ENCODE measurements at regions not wholly inside any gene's neighbourhood (a gene's known extent, or its start where the extent isn't known, plus 50 kb on each side); places are given as distances from the start of the nearest gene placed in this dataset.
A peak's percentile ranks its signal among the peaks of the same experiment; 100 is the strongest.

GRCh38 chr6:105649192-105649591, 246.3 kb upstream of the PREP start:
- no peak for DNase-seq (ENCODE audit: low spot score)

DNA sequence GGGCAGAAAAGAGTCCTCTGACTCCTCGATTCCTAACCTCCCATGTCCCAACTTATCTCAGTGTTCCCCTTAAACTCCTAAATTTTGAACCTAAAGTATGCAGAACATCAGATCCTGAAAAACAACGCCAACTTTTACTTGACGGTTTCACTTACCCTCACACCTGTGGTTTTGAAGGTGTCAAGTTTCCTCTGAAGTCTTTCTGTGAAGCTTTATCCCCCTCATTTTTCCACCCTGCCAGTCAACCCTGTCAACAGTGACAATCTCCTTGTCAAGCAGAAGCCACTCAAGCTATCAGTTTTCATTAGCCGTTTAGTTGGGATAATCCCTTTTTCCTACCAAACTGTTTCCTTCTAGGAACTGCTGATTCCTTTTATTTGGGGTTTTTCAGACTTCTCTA, 245.4 kb upstream of the PREP start:
- DNase-seq (ENCODE audit: low spot score): no peak

GRCh38 chr6:105646391-105646867, 243.5 kb upstream of the PREP start:
- DNase-seq (ENCODE audit: low spot score): no peak

GRCh38 chr6:105645958-105646357, 243.1 kb upstream of the PREP start:
- no peak for DNase-seq (ENCODE audit: low spot score)

GRCh38 chr6:105645156-105645555, 242.3 kb upstream of the PREP start:
- no peak for DNase-seq (ENCODE audit: low spot score)

DNA sequence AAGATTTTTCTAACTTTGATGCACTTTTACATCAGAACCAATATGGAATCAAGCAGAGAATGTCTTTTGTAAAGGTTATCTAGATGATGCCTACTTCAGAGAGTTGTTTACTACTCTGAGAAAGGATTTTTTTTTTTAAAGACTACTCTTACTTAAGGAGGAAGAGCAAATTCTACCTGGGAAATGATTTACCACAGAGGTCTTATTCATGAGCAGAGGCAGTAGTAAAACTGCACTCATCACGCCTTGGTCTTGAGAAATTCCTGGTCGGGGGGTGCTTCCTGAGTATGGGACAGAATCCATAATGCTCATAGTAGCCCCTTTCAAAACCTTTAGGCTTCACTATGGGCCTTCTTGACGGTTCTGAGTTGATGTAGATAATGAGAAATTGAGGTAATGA, 241.8 kb upstream of the PREP start:
- DNase-seq (ENCODE audit: low spot score): no peak

DNA sequence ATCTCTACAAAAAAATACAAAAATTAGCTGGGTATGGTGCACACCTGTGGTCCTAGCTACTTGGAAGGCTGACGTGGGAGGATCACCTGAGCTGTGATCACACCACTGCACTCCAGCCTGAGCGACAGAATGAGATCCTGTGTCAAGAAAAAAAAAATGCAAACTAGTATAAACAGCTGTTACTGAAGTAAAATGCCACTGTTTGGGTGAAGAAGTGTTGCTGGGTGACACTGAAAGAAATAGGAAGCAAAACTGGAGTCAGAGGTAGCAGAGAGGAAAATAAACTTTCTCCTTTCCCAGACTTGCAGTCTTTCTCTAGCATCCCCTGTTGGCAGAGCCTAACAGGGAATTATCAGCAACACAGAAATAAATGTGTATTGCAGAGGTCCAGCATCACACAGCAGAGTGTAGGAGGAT, 241.2 kb upstream of the PREP start:
- no peak for DNase-seq (ENCODE audit: low spot score)

- no peak for DNase-seq (ENCODE audit: low spot score)
These were observed 239.8 kb upstream of the PREP start for GRCh38 chr6:105642708-105643107.

- DNase-seq (ENCODE audit: low spot score): no peak
These were observed 238.6 kb upstream of the PREP start for GRCh38 chr6:105641504-105641903.

- DNase-seq (ENCODE audit: low spot score): no peak
These were observed 236.2 kb upstream of the PREP start for GRCh38 chr6:105639124-105639523.

DNA sequence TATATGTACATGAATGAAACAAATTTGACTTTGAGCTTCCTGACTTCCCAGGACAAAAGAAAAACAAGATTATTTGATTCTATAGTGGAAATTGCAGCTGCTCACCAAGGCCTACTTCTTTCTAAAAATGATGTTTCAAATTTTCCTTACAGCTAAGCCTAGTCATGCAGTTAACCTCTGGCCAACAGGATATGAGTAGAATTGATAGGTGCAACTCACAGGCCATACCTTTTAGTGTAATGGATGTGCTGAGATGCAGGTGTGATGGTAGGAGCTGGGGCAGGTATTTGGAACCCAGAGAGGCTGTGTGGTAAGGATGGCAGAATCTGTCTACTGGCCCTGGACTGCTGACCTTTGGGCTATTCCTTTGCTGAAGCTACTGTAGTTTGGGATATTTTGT, 230.9 kb upstream of the PREP start:
- no peak for DNase-seq (ENCODE audit: low spot score)

DNA sequence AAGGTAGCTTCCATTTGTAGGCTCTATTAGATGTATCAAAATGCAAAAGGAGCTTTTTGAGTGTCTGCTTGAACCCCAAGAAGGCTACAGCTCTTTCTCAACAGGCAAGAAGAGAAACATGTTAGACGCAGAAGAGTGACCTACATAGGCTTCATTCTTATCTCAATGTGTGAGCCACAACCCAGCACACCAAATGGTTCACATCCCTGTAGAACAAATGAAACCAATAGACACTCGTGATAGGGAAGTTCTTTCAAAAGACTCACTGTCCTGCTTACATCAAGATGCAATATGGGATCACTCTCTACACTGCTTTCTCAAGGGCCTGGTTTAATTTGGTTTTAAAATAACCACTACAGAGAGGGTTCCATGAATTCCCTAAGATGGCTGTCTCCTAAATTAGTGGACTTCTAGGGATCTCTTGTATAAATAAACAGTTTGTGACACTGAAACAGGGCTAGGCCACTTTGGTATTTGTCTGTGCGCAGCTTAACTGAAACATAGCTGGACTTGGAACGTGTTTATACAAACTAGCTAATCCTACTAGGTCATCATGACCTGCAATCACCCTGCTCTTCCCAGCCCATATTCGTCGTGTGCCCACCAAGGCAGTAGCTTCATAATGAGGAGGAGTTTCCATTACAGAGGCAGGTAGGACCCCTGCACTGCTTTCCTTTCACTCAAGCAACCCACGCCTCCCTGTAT, 225.4 kb upstream of the PREP start:
- no peak for DNase-seq (ENCODE audit: low spot score)

DNA sequence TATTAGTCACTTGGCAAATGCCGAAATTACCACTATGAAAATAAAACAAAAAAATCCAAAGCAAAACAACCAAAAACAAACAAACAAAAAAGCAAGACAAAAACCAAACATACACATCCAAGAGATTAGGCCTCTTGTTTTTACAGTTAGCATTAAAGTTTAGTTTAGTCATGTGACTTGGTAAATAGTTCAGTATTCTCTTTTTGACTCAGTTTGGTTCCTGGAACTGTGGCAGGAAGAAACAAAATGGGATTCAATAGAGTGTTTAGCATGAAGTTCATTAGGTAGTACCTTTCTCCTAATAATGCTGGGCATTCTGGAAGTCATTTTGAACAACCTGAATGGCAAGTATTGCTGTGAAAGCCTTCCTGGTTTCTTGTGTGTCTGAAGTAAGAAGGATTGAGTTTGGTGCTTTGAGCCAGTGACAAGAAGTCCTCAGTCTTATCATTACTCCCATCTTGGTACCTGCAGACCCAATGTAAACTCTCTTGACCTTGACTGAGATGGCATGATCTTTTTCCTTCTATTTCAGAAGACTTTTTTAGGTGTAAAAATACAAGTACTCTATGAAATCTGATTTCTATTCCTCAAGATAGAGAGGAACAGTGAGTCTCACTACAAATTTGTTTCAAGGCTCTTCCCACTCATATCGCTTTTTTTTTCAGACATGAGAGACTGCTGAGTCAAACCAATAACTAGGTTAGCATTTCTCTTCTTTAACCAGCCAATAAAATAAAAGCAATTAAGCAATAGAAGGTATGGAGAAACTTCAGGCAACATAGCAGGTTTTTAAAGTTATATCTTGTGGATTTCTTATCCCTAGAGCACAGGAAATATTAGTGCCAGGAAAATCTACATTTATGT, 223.6 kb upstream of the PREP start:
- DNase-seq (ENCODE audit: low spot score): peak; percentile 40

DNA sequence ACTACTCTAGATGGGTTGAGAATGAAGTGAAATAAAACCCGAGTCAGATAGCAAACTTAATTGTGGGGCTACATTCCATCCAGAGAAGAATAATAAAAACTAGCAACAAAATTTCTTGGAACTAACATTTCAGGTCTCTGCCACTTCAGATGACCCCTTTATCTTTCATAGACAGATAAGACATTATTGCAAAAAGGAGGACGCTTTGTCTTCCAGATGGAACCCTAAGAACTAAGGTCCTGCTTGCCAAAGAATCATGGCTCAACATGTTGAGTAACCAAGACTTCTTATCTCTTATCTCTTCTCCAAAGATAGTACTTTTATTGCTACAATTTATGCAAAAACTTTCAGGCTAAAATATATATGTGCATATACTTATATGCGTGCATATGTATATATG, 221.1 kb upstream of the PREP start:
- DNase-seq (ENCODE audit: low spot score): no peak

GRCh38 chr6:105622226-105622625, 219.3 kb upstream of the PREP start:
- no peak for DNase-seq (ENCODE audit: low spot score)

DNA sequence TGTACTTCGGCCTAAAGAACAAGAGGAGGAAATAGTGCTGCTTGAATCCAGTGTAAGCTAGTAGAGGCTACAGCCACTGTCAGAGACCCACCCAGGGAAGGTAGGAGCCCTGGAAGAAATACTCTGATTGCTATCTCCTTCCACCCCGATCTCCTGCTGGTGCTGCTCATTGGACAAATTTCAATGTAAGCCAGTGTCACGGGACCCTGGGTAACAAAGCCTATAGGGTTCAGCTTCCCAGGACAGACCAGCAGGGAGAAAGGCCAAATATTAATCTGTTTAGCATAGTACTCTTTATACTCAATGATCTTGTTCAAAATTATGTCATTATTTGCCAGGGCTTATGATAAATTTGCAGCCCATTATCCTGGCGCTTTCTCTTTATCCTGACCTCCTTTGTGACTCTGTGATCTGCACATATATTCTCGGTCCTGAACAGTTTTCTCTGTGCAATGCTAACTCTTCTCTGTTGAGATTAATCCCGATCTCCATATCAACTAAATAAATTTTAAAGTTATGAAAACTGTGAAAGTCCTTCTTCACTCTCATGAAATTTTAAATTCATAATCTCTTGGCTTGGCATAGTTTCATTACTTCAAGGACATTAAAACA, 218.8 kb upstream of the PREP start:
- DNase-seq (ENCODE audit: low spot score): no peak

DNA sequence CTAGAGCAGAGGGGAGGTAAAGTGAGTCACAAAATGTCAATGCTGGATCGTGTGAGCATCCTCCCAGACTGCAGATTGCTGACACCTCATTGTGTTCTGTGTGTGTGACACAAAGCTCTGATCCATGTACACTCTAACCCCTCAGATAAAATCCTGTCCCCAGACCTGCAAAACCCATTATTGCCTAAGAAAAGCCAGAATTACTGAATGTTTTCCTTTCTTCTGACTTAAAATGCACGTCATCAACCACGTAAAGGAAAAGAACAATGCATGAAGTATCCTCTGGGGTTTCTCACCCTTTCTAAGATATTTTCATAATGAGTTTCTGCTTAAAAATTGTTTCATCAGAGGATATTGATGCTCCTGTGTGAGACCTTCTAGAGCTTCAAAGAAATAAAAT, 218.0 kb upstream of the PREP start:
- DNase-seq (ENCODE audit: low spot score): no peak

- no peak for DNase-seq (ENCODE audit: low spot score)
These were observed 217.3 kb upstream of the PREP start for GRCh38 chr6:105619971-105620741.

GRCh38 chr6:105618247-105618646, 215.4 kb upstream of the PREP start:
- DNase-seq (ENCODE audit: low spot score): no peak

- DNase-seq (ENCODE audit: low spot score): no peak
These were observed 213.6 kb upstream of the PREP start for GRCh38 chr6:105616521-105616920.

GRCh38 chr6:105611606-105612005, 208.7 kb upstream of the PREP start:
- peak; percentile 27 for DNase-seq (ENCODE audit: low spot score)

- no peak for DNase-seq (ENCODE audit: low spot score)
These were observed 206.6 kb upstream of the PREP start for GRCh38 chr6:105609375-105609991.
